ENCODE measurements at regions not wholly inside any gene's neighbourhood (a gene's known extent, or its start where the extent isn't known, plus 50 kb on each side); places are given as distances from the start of the nearest gene placed in this dataset.

DNA sequence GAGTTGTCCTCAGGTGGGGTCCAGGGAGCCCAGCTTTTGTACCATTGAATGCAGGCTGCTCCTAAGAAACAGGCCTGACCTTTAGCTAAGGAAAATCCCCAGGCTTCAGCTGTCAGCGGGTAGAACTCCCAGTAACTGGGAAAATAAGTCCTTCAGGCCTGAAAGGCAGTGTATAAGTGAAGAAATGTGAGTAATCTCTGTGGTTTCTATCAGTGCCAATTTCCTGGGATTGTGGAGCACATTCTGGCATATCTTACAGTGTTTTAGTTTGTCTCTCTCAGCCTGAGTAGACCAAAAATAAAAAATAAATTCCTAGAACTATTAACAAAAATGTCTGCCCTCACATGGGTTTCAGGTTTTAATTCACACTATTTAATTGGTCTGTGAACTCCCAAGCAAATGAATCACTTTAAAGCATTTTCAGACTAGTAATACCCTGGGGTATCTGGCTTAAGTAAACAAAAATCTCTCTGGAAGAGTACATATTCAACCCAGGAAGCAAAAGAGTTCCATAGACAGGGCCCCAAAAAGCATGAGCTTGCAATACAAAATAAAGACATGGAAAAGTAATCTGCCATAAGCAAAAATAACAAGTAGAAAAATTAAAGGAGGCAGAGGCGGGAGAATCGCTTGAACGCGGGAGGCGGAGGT lies 566.2 kb upstream of the NOX3 start:
- H3K4me1 ChIP-seq, result peaks cover 0 to 13% (median 0%) of the 10 kb centered on the region in 4 donors
- H3K36me3 ChIP-seq, result no peaks in the 10 kb centered on the region
- peak overlapping the region in 2 of 4 donors; percentile 22 to 54 for H3K27ac ChIP-seq
- 88 to 95% methylated on average over 6 of the region's 6 CpGs for WGBS, 2 donors
- TF ChIP-seq, protein P1, sequence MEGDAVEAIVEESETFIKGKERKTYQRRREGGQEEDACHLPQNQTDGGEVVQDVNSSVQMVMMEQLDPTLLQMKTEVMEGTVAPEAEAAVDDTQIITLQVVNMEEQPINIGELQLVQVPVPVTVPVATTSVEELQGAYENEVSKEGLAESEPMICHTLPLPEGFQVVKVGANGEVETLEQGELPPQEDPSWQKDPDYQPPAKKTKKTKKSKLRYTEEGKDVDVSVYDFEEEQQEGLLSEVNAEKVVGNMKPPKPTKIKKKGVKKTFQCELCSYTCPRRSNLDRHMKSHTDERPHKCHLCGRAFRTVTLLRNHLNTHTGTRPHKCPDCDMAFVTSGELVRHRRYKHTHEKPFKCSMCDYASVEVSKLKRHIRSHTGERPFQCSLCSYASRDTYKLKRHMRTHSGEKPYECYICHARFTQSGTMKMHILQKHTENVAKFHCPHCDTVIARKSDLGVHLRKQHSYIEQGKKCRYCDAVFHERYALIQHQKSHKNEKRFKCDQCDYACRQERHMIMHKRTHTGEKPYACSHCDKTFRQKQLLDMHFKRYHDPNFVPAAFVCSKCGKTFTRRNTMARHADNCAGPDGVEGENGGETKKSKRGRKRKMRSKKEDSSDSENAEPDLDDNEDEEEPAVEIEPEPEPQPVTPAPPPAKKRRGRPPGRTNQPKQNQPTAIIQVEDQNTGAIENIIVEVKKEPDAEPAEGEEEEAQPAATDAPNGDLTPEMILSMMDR (IDR thresholded peaks at IDR 0.05), result no peak
- no peak for TF ChIP-seq EP300 (IDR thresholded peaks at IDR 0.05)
- TF ChIP-seq POLR2AphosphoS5 (IDR thresholded peaks at IDR 0.05), result no peak
- TF ChIP-seq POLR2A (IDR thresholded peaks at IDR 0.05), result no peak
- peaks cover 5 to 9% (median 8%) of the 10 kb centered on the region in 4 donors for H3K9me3 ChIP-seq
- intact Hi-C loops (cut with DNase I), result no loop called here
- DNase-seq, result no peak
- H3K27me3 ChIP-seq, result no peaks in the 10 kb centered on the region
- H3K4me3 ChIP-seq, result no peak overlapping the region

DNA sequence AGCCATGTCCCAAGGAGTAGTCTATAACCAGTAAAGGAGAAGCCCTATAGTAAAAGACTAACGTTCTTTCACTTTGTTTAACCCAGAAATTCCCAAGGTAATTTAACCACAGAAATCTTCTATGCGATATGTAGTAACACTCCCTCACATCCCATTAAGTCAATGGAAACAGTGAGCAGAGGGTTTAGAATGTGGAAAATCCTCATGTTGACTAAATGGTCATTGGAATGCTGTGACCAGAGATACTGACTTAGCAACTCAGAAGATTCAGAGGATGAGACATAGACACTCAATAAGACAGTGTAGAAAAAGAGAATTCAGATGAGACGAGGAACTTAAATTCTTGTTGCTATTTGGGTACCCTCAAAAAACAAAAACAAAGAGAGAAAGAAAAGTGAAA lies 562.2 kb upstream of the NOX3 start:
- H3K4me1 ChIP-seq, result peaks cover 0 to 24% (median 13%) of the 10 kb centered on the region in 4 donors
- H3K36me3 ChIP-seq, result no peaks in the 10 kb centered on the region
- intact Hi-C loops (cut with DNase I), result no loop called here
- TF ChIP-seq POLR2A (IDR thresholded peaks at IDR 0.05), result no peak
- TF ChIP-seq, protein P1 (IDR thresholded peaks at IDR 0.05), result no peak
- no peak for TF ChIP-seq POLR2AphosphoS5 (IDR thresholded peaks at IDR 0.05)
- TF ChIP-seq EP300 (IDR thresholded peaks at IDR 0.05), result no peak
- DNase-seq, result no peak
- 74 to 82% methylated on average over 3 of the region's 3 CpGs for WGBS, 2 donors
- no peaks in the 10 kb centered on the region for H3K27me3 ChIP-seq
- no peaks in the 10 kb centered on the region for H3K9me3 ChIP-seq
- no peak overlapping the region for H3K4me3 ChIP-seq
- no peak overlapping the region for H3K27ac ChIP-seq

DNA sequence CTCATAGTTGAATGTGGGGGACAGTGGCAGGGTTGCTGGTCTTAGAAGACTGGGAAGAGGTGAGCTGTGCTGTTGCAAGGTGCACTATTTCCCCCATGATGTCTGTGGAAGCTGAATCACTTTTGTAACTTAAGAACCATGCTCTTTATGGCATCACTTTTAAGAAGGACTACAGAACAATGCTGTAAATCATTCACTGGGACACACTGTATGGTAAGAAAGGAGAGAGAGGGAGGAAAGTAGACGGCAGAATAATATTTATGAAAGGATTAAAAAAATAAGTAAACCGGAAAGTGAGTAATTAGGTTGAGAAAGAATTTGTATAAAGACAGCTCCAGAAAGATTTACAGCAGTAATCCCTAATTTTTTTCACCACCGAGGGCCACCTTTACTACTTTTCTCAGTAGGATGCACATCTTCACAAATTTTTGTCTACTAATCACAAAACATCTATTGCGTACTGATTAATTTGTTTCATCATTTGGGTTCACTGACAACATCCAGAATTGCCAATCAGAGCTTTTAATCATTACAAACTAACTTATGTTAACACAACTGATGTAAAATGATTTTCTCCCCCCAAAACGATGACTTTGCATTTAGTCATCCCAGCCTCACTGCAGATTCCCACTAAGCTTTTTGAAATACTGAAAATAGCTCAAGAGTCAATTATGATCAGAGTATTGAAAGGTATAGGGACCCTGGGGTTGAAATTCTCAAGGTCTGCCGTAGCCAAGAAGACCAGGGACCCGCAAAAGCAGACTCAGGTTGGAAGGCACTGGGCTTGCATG lies 560.7 kb upstream of the NOX3 start:
- intact Hi-C loops (cut with DNase I), result no loop called here
- no peak for TF ChIP-seq POLR2AphosphoS5 (IDR thresholded peaks at IDR 0.05)
- TF ChIP-seq, protein P1 (IDR thresholded peaks at IDR 0.05), result no peak
- no peak for TF ChIP-seq POLR2A (IDR thresholded peaks at IDR 0.05)
- TF ChIP-seq EP300 (IDR thresholded peaks at IDR 0.05), result no peak
- DNase-seq, result no peak
- H3K4me1 ChIP-seq, result peaks cover 0 to 17% (median 13%) of the 10 kb centered on the region in 4 donors
- no peaks in the 10 kb centered on the region for H3K9me3 ChIP-seq
- WGBS, 2 donors, result 83 to 85% methylated on average over 7 of the region's 7 CpGs
- H3K4me3 ChIP-seq, result no peak overlapping the region
- H3K27me3 ChIP-seq, result no peaks in the 10 kb centered on the region
- no peak overlapping the region for H3K27ac ChIP-seq
- H3K36me3 ChIP-seq, result no peaks in the 10 kb centered on the region

DNA sequence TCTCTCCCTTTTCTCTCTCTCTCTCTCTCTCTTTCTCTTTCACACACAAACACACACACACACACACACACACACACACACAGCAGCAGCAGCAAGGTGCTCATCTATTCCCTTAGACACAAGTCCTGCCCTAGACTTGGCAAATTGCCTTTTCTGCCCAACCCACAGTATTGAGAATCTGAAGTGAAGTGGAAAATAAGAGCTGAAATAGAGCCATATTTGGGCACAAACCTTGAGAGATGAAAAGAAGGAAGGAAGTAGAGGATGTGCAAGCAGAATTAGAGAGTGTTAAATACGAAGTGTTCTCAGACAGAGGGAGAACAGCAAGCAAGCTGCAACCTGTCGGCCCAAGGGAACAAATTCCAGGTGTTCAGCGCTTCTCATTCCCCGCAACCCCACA lies 557.5 kb upstream of the NOX3 start:
- Histone ChIP-seq H3K36me3 (no peaks in the 10 kb centered on the region), H3K4me3 (no peak overlapping the region), H3K9me3 (no peaks in the 10 kb centered on the region), H3K27me3 (no peaks in the 10 kb centered on the region), H3K27ac (no peak overlapping the region), H3K4me1 (peaks cover 0 to 17% (median 13%) of the 10 kb centered on the region in 4 donors)
- 66 to 86% methylated on average over 4 of the region's 4 CpGs for WGBS, 2 donors
- no peak for DNase-seq
- TF ChIP-seq POLR2AphosphoS5 (IDR thresholded peaks at IDR 0.05) (no peak), POLR2A (IDR thresholded peaks at IDR 0.05) (no peak), EP300 (IDR thresholded peaks at IDR 0.05) (no peak)
- TF ChIP-seq, protein P1 (IDR thresholded peaks at IDR 0.05), result no peak
- intact Hi-C loops (cut with DNase I), result no loop called here

All from sigmoid colon (tissue), 6 donors.